Karpas-422 (cell line): ENCODE measurements at regions not wholly inside any gene's neighbourhood (a gene's known extent, or its start where the extent isn't known, plus 50 kb on each side); places are given as distances from the start of the nearest gene placed in this dataset.
"Not testable (repeated sequence)": the region's sequence is repeated elsewhere in the genome, so short reads cannot be mapped to it uniquely, and the experiment has no call there.

ENCODE experiments used
- DNase-seq: peaks from one replicate; pipeline ENCODE4 v3.0.0-alpha.2; 2015
- H2AFZ ChIP-seq: fragments of 200-600 bp; sonication (generic); 2 replicates; pipeline ENCODE4 v1.6.1; 2014; ENCODE audit warnings: antibody characterized with exemption, low read length, mixed read lengths
- H3K27ac ChIP-seq: fragments of 200-600 bp; sonication (generic); 2 replicates; pipeline ENCODE4 v1.5.1; 2014; ENCODE audit warnings: mild to moderate bottlenecking, low read length, moderate library complexity
- H3K27me3 ChIP-seq: fragments of 200-600 bp; sonication (generic); 2 replicates; pipeline ENCODE4 v1.6.1; 2014; ENCODE audit warnings: low read length, mixed read lengths
- H3K36me3 ChIP-seq: fragments of 200-600 bp; sonication (generic); 2 replicates; pipeline ENCODE4 v1.6.1; 2014; ENCODE audit warnings: low read length, mixed read lengths; ENCODE audit not compliant: insufficient read depth
- H3K4me1 ChIP-seq: fragments of 200-600 bp; sonication (generic); 2 replicates; pipeline ENCODE4 v1.6.1; 2014; ENCODE audit warnings: mild to moderate bottlenecking, low read length, mixed read lengths
- H3K4me2 ChIP-seq: fragments of 200-600 bp; sonication (generic); 2 replicates; pipeline ENCODE4 v1.6.1; 2014; ENCODE audit warnings: low read length, low read depth, mild to moderate bottlenecking; ENCODE audit not compliant: poor library complexity, severe bottlenecking
- H3K4me3 ChIP-seq: fragments of 200-600 bp; sonication (generic); 2 replicates; pipeline ENCODE4 v1.5.1; 2014; ENCODE audit warnings: mild to moderate bottlenecking, antibody characterized with exemption, low read length, mixed read lengths
- H3K79me2 ChIP-seq: fragments of 200-600 bp; sonication (generic); 2 replicates; pipeline ENCODE4 v1.6.1; 2014; ENCODE audit warnings: mild to moderate bottlenecking, low read length, mixed read lengths
- H3K9ac ChIP-seq: fragments of 200-600 bp; sonication (generic); 2 replicates; pipeline ENCODE4 v1.6.0; 2014; ENCODE audit warnings: low read length
- H3K9me2 ChIP-seq: fragments of 200-600 bp; sonication (generic), shearing (Covaris generic); replicated peaks from 2 replicates; pipeline ENCODE4 v1.6.0; 2014; ENCODE audit warnings: mild to moderate bottlenecking, low read length, moderate library complexity; ENCODE audit not compliant: insufficient read depth
- H3K9me3 ChIP-seq: fragments of 300-700, 200-600 bp; sonication (generic); 2 replicates; pipeline ENCODE4 v1.6.1; 2014; ENCODE audit warnings: low read length, mixed read lengths
- H4K20me1 ChIP-seq: fragments of 200-600 bp; sonication (generic); 2 replicates; pipeline ENCODE4 v1.6.1; 2014; ENCODE audit warnings: mild to moderate bottlenecking, antibody characterized with exemption, low read length, low read depth; ENCODE audit not compliant: insufficient read depth

DNA sequence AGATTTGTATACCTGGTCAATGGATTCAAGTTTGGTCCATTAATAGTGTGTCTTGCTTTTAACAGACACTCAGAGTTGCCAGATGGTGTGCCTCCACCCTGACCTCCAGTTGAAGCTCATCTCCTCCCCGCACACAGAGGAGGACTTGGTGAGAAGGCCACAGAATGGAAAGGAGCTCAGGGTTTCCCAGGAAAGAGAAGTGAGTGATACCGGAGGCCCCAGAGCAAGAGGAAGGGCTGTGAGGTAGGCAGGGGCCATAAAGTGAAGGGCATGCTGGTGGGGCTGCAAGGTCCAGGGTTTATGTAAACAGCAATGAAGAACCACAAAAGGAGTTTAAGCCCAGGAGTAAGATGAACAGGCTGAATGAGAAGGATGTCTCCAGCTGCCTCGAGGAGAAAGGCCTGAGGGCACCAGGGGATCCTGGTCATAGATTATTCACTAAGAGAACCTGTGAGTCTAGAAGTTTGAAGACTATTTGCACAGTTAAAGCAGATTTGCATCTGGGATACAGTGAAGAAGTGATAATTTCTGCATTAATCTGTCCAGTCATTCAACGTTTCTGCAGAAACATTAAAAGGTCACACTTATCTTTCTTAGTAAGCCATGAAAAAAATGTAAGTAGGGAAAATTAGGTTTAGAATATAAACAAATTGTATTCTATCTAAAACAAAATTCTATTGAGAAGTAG is 67.5 kb upstream of the VPREB1 start:
- H3K9me2 ChIP-seq, result no peaks in the 10 kb centered on the region
- H4K20me1 ChIP-seq, result no peaks in the 10 kb centered on the region

DNA sequence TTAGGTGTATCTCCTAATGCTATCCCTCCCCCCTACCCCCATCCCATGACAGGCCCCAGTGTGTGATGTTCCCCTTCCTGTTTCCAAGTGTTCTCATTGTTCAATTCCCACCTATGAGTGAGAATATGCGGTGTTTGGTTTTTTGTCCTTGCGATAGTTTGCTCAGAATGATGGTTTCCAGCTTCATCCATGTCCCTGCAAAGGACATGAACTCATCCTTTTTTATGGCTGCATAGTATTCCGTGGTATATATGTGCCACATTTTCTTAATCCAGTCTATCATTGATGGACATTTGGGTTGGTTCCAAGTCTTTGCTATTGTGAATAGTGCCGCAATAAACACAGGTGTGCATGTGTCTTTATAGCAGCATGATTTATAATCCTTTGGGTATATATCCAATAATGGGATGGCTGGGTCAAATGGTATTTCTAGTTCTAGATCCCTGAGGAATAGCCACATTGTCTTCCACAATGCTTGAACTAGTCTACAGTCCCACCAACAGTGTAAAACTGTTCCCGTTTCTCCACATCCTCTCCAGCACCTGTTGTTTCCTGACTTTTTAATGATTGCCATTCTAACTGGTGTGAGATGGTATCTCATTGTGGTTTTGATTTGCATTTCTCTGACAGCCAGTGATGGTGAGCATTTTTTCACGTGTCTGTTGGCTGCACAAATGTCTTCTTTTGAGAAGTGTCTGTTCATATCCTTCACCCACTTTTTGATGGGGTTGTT is 71.5 kb upstream of the VPREB1 start:
- H3K4me1 ChIP-seq, result peaks cover 50% of the 10 kb centered on the region
- H3K9ac ChIP-seq, H4K20me1 ChIP-seq, H3K9me3 ChIP-seq, H3K4me3 ChIP-seq, H2AFZ ChIP-seq, H3K4me2 ChIP-seq, H3K9me2 ChIP-seq, H3K27me3 ChIP-seq, H3K36me3 ChIP-seq, DNase-seq, H3K27ac ChIP-seq, H3K79me2 ChIP-seq: not testable (repeated sequence)

More for the DNA sequence above, 67.5 kb upstream of the VPREB1 start:
- Histone ChIP-seq H3K79me2 (no peaks in the 10 kb centered on the region), H3K4me3 (no peak overlapping the region), H3K9me3 (no peaks in the 10 kb centered on the region), H2AFZ (no peak overlapping the region), H3K4me1 (peaks cover 23% of the 10 kb centered on the region), H3K27ac (no peak overlapping the region), H3K27me3 (no peaks in the 10 kb centered on the region), H3K36me3 (no peaks in the 10 kb centered on the region), H3K4me2 (no peak overlapping the region), H3K9ac (no peak overlapping the region)
- no peak for DNase-seq

DNA sequence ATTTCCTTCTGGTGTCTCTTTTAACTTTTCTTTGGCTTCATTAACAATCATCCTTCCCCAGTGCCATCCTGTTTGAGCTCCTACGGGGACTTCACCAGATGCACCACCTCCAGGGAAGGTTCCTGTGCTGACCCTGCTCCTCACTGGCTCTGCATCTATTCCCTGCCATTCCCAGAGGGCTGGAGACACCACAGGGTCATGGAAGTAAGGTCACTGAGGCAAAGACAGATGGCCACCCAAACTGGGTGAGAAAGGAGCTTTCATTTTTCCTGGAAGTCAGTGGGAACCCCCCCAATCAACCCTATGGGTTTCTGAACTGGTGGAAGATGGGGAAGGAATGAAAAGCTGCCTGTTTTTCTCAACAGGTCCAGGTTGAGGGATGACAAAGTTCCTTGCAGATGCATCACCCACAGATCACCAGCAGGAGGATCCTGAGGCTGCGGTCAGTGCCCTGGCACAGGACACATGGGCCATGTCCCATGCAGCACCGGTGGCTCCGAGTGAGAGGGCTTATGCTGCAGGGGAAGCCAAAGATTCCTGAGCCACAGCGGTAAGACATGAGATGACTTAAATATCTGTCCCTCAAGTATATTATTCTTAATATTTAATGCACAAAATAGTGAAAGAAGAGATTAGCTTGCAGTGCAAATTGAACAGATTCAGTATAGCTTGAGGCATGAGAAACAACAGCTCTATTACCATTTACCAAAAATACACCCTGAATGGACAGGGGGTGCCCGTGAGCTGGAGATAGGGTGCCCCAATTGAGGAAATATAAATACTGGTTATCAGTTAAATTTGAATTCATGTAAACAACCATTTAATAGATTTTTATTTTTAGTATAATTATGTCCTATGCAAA is 73.0 kb upstream of the VPREB1 start:
- DNase-seq, result peak; percentile 68
- no peak overlapping the region for H3K27ac ChIP-seq

DNA sequence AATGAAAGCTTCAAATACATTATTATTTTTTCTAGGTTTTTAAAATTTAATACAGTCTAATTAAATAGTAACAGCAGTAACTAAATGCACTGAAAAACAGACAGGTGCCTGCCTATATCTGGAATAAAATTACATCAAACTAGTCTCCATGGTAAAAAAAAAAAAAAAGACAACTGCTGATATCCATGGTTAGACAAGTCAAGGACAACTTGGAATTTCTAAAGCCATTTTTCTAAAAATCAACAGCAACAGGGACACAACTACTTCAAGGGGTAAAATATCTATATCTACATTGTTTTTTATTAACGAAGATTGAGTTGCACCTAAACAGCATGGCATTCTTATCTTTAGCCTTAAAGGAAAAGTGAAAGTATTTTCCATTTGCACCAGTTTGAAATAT is 74.7 kb upstream of the VPREB1 start:
- Histone ChIP-seq H3K9me3 (no peaks in the 10 kb centered on the region), H3K36me3 (no peaks in the 10 kb centered on the region), H3K4me3 (peak overlapping the region; percentile 32), H4K20me1 (no peaks in the 10 kb centered on the region), H3K27ac (peak overlapping the region; percentile 71), H3K4me2 (peak overlapping the region; percentile 71), H3K9ac (peak overlapping the region; percentile 17), H3K27me3 (no peaks in the 10 kb centered on the region), H3K9me2 (no peaks in the 10 kb centered on the region), H3K79me2 (no peaks in the 10 kb centered on the region), H3K4me1 (peaks cover 74% of the 10 kb centered on the region), H2AFZ (no peak overlapping the region)
- DNase-seq, result no peak

More for the DNA sequence above, 73.0 kb upstream of the VPREB1 start:
- Histone ChIP-seq H3K79me2 (no peaks in the 10 kb centered on the region), H3K9me2 (no peaks in the 10 kb centered on the region), H3K4me1 (peaks cover 57% of the 10 kb centered on the region), H4K20me1 (no peaks in the 10 kb centered on the region), H3K9me3 (no peaks in the 10 kb centered on the region), H3K36me3 (no peaks in the 10 kb centered on the region), H3K9ac (no peak overlapping the region), H3K27me3 (no peaks in the 10 kb centered on the region), H3K4me3 (no peak overlapping the region), H3K4me2 (peak overlapping the region; percentile 71), H2AFZ (no peak overlapping the region)

DNA sequence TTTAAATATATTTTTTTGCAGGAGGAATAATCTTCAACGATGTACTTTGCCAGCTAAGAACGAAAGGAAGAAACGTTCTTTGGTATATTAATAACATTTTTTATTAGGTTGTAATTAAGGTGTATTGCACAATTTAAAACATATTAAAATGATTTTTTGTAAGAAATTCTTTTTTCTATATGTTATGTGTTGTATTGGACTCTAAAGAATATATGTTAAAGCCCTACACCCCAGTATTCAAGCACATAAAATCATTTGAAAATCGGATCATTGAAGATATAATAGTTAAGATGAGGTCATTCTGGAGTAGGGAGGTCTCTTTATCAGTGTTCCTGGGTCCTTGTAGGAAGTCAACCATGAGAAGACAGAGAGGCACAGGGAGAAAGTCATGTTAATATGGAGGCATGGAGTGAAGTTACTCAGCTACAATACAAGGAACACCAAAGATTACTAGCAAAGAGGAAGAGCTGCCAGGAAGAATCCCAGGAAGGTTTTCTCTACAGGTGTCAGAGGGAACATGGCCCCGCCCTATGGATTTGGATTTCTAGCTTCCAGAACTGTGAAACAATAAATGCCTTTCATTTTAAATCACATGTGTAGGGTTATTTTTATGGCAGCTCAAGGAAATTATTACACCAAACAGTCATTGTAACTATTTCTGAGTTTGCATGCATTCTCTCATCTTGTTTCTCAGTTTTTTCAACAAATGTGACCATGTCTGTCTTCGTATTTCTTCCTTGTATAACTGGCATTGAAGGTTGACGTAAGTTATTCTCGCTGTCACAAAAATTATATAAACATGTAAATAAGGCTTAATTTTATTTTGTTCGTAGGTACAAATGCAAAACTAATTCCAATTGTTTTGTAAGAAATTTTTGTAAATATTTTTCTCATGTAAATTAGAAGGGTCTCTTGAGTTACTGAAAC is 75.4 kb upstream of the VPREB1 start:
- Histone ChIP-seq H3K4me3 (peak overlapping the region; percentile 64; the same call in 1 of the 2 replicates), H3K4me1 (peaks cover 81% of the 10 kb centered on the region), H3K9me3 (no peaks in the 10 kb centered on the region), H3K27me3 (no peaks in the 10 kb centered on the region), H3K36me3 (no peaks in the 10 kb centered on the region), H3K27ac (peak overlapping the region; percentile 96), H2AFZ (peak overlapping the region; percentile 79; the same call in 1 of the 2 replicates), H3K4me2 (peak overlapping the region; percentile 83), H4K20me1 (no peaks in the 10 kb centered on the region), H3K9me2 (no peaks in the 10 kb centered on the region), H3K79me2 (no peaks in the 10 kb centered on the region), H3K9ac (peak overlapping the region; percentile 70; the same call in 1 of the 2 replicates)
- no peak for DNase-seq

DNA sequence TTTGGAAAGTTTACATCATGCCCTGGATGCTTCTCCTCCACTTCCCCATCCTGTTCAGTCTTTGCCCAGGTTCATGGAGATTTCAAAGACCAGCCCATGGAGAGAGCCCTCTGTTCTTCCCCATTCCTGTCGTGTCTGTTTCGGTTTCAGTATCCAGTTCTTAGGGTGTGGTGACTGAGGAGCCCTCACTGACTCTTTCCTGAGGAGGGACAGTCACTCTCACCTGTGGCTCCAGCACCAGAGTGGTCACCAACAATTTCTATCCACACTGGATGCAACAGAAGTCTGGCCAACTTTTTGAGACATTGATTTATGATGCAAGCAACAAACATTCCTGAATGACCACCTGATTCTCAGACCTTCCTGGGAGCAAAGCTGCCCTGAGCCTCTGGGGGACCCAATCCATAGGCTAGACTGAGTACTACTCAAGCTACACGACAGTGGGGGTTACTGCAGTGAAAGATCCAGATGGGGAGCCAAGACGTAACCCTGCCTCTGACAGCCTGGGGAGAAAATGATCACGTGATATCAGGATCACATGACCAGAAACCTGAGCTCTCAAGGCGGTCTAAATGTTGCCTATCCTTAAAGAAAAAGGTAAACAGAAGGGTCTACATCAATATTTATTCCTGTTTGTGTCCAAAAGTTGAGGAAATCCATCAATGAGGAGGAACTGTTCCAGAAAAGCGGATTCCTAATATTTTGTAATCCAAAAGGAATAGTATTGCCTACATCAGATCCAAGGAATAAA is 76.2 kb upstream of the VPREB1 start:
- peak; percentile 94 for DNase-seq
- H3K4me2 ChIP-seq, result peak overlapping the region; percentile 83
- H4K20me1 ChIP-seq, result no peaks in the 10 kb centered on the region
- H3K27ac ChIP-seq, result peak overlapping the region; percentile 96
- no peaks in the 10 kb centered on the region for H3K9me3 ChIP-seq
- H3K36me3 ChIP-seq, result no peaks in the 10 kb centered on the region
- H3K79me2 ChIP-seq, result no peaks in the 10 kb centered on the region
- H3K9me2 ChIP-seq, result no peaks in the 10 kb centered on the region
- peak overlapping the region; percentile 79; the same call in 1 of the 2 replicates for H2AFZ ChIP-seq
- H3K4me1 ChIP-seq, result peaks cover 89% of the 10 kb centered on the region
- peak overlapping the region; percentile 70 for H3K9ac ChIP-seq
- no peaks in the 10 kb centered on the region for H3K27me3 ChIP-seq
- H3K4me3 ChIP-seq, result peak overlapping the region; percentile 64

DNA sequence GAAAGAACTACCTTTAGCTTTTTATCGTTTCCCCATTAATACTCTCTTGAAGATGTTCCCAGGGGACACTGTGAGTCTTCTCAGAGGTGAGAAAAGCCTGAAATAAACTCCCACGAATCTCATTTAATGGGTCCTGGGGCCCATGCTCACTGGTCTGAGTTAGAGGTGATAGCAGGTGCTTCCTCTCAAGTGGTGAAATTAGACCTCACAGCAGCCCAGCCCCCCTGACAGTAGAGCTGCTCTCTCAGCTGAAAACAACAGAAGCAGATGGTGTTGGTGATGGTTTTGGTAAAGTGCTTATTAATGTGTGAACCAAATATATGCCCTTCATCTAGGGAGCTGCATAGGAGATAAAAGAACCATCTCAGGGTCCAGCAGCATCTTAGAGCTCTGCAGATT is 76.8 kb upstream of the VPREB1 start:
- Histone ChIP-seq H3K79me2 (no peaks in the 10 kb centered on the region), H3K27me3 (no peaks in the 10 kb centered on the region), H3K9me2 (no peaks in the 10 kb centered on the region), H2AFZ (no peak overlapping the region), H3K9ac (peak overlapping the region; percentile 70), H3K27ac (peak overlapping the region; percentile 96), H4K20me1 (no peaks in the 10 kb centered on the region), H3K4me3 (peak overlapping the region; percentile 64), H3K4me2 (peak overlapping the region; percentile 83), H3K36me3 (no peaks in the 10 kb centered on the region), H3K9me3 (no peaks in the 10 kb centered on the region), H3K4me1 (peaks cover 95% of the 10 kb centered on the region)
- peak; percentile 97 for DNase-seq
